DMS 273 (cell line): ENCODE measurements at regions not wholly inside any gene's neighbourhood (a gene's known extent, or its start where the extent isn't known, plus 50 kb on each side); places are given as distances from the start of the nearest gene placed in this dataset.

Experiments
- DNase-seq: peaks from one replicate; lab custom pipeline; 2025; ENCODE audit not compliant: unreplicated experiment; lab: John Stamatoyannopoulos, UW

DNA sequence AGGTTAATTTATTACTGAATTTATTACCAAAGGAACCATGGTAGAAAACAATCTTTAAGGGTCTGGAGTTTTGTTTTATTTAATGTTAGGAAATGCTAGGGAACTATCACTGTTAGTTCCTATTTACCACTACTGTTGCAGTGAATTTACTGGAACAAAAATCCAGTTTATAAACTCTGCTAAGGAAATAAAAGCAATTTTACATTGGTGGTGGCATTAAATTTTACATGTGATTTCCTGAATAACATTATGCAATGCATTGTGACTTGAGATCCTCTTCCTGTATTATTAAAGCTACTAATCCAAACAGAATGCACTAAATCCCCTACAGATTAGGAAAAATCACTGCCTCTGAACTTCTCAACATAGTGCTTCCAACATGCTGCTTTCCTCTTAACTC is 599.5 kb upstream of the PTGER4 start:
- no peak for DNase-seq

GRCh38 chr5:40078898-40079575 is 600.7 kb upstream of the PTGER4 start:
- DNase-seq, result no peak

DNA sequence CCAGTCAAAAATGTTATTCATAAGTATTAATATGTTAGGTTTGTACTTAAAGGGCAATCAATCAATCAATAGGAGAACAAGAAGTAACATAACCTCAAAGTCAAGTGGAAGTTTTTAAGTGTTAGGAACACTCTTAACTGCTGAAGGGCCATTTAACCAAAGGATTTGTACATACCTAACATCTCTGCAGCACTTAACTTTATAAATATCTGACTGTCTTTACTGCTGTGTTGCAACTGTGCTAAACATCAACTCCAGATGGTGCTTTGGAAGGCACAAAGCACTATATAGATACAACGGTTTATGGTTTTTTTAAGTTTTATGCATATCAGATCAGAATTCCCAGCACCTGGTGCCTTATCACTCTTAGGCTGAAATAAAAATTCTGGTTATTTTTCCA is 604.9 kb upstream of the PTGER4 start:
- no peak for DNase-seq

- no peak for DNase-seq
Observed at GRCh38 chr5:40073927-40074326, 605.8 kb upstream of the PTGER4 start.

DNA sequence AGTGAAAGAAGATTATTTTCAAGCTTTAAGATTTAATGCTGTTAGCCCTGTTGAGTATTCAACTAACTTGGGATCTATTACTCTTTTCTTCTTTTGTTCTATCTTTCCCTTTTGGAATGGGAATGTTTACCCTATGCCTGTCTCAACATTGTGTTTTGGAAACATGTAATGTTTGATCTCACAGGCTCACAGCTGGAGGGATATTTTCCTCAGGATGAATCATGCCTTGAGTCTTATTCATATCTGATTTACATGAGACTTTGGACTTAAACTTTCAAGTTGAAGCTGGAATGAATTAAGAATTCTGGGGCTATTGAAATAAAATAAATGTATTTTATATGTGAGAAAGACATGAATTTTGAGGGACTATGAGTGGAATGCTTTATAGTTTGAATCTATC is 607.8 kb upstream of the PTGER4 start:
- DNase-seq, result no peak

DNA sequence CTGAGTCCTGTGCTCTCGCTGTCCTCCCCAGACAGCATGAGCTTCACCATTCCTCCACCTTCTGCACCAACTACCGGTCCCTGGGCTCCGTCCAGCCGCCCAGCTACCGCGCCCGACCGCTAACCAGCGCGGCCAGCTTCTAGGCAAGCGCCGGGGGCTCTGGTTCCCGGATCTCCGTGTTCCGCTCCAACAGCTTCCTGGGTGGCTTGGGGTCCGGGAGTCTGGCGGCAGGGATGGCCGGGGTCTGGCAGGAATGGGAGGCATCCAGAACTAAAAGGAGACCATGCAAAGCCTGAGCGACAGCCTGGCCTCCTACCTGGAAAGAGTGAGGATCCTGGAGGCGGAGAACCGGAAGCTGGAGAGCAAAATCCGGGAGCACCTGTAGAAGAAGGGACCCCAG is 613.1 kb upstream of the PTGER4 start:
- no peak for DNase-seq

DNA sequence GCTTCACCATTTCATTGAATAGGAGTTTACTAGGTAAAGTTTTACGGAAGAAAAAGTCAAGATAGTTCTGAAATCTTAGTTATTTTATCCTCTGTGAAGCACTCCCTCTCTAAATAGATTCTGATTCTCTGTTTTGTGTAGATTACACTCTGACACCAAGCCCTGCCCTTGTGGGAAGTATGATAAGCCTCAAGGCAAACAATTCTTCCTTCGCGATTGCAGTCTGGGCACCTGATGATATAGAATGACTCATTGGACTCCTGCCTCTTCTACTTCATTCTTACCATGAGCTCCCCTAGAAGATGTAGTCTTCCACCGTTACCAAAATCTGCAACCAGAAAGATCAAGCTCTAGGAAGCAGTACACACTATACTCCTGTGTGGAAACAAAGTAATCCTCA is 626.9 kb upstream of the PTGER4 start:
- no peak for DNase-seq

- DNase-seq, result no peak
Observed at GRCh38 chr5:40046792-40047191, 622.0 kb upstream of the DAB2 start.

DNA sequence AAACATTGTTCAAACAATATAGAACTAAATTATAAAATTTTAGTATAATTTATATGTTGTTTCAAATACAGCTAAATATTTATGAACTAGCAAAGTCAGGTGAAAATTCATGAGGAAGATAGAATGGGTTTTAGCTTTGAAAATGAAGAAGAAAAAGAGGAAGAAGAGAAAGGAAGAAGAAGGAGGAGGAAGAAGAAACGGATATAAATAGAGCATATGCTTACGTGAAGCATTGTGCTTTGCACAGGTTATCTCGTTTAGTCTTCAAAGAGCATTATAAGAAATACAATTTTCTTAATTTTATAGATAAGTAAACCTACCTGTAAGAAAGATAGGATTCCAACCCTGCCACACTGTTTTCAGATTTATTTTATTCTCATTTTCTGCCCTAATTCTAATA is 620.6 kb upstream of the DAB2 start:
- no peak for DNase-seq

GRCh38 chr5:40043916-40044315 is 619.1 kb upstream of the DAB2 start:
- no peak for DNase-seq

DNA sequence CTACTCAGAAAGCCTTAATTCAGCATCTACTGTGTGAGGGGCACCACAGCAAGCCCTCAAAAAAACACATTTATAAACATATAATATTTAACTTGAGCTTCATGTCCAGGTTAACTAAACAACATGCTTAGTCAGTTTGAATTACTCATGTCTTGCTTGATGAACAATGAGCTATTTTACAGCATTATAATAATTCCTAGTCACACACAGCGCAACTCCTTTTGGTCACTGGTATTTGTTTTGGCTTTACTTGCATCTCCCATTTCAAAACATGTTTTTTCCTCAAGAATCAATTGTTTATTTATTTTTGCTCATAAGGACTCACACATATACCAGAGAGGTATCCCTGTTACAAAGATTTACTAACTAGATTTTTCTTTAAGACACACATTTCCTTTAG is 616.7 kb upstream of the DAB2 start:
- no peak for DNase-seq

GRCh38 chr5:40037713-40038112 is 612.9 kb upstream of the DAB2 start:
- DNase-seq, result no peak

DNA sequence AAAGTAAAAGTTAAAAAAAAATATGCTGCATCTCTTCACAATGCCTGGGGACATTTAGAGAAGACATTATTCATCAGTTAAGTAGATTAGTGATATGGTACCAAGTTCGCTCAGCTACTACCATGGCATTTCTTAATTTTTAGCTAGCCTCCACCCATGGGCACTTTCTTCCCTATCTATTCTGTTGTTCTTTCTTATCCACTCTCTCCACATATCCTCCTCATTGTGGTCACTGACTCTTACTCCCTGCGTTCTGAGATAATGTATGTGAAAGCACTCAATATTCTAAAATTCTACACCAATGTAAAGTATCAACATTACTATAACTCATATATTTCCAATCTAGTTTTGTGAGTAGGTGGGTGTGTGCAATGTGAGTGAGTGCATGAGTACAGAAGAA is 609.7 kb upstream of the DAB2 start:
- no peak for DNase-seq

- DNase-seq, result no peak
Observed at GRCh38 chr5:40033411-40033810, 608.6 kb upstream of the DAB2 start.

DNA sequence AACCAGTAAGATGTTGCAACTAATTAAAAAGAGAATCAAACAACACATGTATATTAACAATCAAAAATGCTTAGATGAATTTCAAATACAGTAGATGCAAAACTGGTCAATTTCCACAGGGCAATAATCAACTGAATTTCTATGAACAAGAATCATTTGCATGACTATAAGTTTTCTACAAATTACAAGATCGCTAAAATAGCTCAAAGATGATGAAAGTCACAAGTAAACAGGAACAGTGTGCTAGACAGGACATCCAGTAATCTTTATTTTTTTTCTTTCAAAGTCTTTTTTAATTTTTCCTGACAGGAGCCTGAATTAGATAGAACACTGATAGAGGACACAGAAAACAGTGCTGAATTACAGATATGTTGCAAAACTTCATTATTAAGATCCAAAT is 608.2 kb upstream of the DAB2 start:
- no peak for DNase-seq

DNA sequence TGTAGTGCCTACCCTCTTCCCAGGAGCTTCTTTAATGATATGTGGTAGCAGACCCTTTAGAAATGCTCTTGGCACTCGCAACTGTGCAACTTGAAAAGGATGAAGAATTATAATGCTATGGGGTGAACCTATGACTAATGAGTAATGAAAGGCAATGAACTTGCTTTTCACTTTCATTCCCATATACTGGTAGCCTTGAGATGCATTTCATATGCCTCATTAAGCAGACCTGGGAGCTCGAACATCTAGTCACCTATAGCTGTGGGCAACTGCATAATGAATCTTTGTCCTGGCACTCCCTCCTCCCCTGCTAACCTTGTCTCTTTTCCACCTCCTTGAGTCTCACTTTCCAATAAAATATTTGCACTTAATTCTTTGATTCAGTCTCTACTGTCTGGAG is 605.9 kb upstream of the DAB2 start:
- no peak for DNase-seq

GRCh38 chr5:40029711-40030495 is 605.1 kb upstream of the DAB2 start:
- no peak for DNase-seq

- no peak for DNase-seq
Observed at GRCh38 chr5:40027400-40027799, 602.6 kb upstream of the DAB2 start.

- DNase-seq, result no peak
Observed at GRCh38 chr5:40025586-40025985, 600.8 kb upstream of the DAB2 start.

DNA sequence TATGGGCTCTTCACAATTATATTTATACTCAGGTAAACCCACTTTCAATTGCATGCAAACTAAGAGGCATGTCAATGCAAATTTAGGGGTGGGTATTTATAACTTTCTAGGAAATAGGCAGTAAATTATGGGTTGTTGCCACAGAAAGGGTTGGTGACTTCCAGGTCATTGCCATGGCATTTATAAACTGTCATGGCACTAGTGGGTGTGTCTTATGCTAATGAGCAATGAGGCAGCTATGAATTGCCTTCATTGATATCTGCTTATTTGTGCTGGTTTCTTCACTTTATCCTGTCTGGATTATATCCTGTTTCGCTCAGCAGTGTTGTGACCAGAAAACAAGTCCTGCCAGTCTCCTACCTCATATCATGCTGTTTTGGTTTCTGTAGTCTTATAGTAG is 597.3 kb upstream of the DAB2 start:
- no peak for DNase-seq

DNA sequence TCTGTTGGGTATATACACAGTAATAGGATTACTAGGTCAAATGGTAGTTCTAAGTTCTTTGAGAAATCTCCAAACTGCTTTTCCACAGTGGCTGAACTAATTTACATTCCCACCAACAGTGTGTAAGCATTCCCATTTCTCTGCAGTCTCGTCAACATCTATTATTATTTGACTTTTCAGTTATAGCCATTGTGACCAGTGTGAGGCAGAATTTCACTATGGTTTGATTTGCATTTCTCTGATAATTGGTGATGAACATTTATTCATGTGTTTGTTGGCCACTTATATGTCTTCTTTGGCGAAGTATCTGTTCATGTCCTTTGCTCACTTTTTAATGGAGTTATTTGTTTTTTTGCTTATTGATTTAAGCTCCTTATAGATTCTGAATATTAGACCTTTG is 596.2 kb upstream of the DAB2 start:
- DNase-seq, result peak; percentile 10

DNA sequence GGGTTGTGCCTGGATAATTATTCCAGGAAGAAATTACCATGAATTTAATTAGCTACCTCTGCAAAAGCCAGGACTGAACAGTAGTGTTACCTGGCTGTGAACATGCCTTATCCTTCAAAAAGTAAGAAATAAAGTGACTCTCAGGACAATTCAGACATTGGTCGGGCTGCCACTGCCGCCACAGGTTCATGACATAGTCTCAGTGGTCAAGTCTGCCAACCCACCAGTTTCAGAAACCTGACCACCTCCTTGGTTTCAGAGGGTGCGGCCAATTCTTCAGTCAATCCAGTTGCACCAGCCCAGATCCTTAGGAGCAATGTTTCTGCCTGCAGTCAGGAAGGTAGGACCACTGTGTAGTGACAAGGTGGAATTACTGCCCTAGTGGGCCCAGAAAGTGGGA is 593.1 kb upstream of the DAB2 start:
- no peak for DNase-seq

DNA sequence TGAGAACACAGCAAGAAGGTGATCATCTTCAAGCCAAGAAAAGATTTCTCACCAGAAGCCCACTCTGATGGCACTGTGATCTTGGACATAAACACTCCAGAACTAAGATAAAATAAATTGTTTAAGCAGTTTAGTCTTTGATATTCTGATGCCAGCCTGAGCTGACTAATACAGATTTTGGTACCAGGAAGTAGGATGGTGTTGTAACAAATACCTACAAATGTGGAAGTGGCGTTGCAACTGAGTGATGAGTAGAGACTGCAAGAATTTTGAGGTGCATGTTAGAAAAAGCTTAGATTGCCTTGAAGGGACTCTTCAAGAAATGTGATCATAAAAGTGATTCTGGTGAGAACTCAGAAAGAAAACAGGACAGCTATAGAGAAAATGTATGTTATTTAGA is 592.4 kb upstream of the DAB2 start:
- no peak for DNase-seq
